GM23248 (cell line): ENCODE measurements at regions not wholly inside any gene's neighbourhood (a gene's known extent, or its start where the extent isn't known, plus 50 kb on each side); places are given as distances from the start of the nearest gene placed in this dataset.

Experiments
- DNase-seq: peaks from one replicate; pipeline ENCODE4 v3.0.0-alpha.2; 2015
- H2AFZ ChIP-seq: fragments of 200-600 bp; sonication (generic); 2 replicates; pipeline ENCODE4 v1.6.1; 2016; ENCODE audit warnings: antibody characterized with exemption
- H3F3A ChIP-seq: fragments of 200-600 bp; sonication (generic); 2 replicates; pipeline ENCODE4 v1.6.1; 2016; ENCODE audit warnings: mild to moderate bottlenecking, antibody characterized with exemption, mixed run types; ENCODE audit not compliant: insufficient read depth
- H3K27ac ChIP-seq: fragments of 200-600 bp; sonication (generic); 2 replicates; pipeline ENCODE4 v1.5.1; 2016; ENCODE audit warnings: mild to moderate bottlenecking
- H3K27me3 ChIP-seq: fragments of 200-600 bp; sonication (generic); replicated peaks from 2 replicates; pipeline ENCODE4 v1.6.1; 2016; ENCODE audit warnings: mild to moderate bottlenecking; ENCODE audit not compliant: insufficient read depth
- H3K36me3 ChIP-seq: fragments of 200-600 bp; sonication (generic); 2 replicates; pipeline ENCODE4 v1.6.1; 2016; ENCODE audit warnings: low read depth, mild to moderate bottlenecking
- H3K4me1 ChIP-seq: fragments of 200-600 bp; sonication (generic); 2 replicates; pipeline ENCODE4 v1.6.1; 2016; ENCODE audit warnings: mild to moderate bottlenecking; ENCODE audit not compliant: insufficient read depth
- H3K4me2 ChIP-seq: fragments of 200-600 bp; sonication (generic); one replicate; pipeline ENCODE4 v1.6.1; 2016; ENCODE audit warnings: mild to moderate bottlenecking; ENCODE audit not compliant: unreplicated experiment
- H3K4me3 ChIP-seq: fragments of 200-600 bp; sonication (generic); 2 replicates; pipeline ENCODE4 v1.5.1; 2016; ENCODE audit warnings: mild to moderate bottlenecking
- H3K79me2 ChIP-seq: fragments of 200-600 bp; sonication (generic); 2 replicates; pipeline ENCODE4 v1.6.1; 2016; ENCODE audit warnings: mild to moderate bottlenecking; ENCODE audit not compliant: insufficient read depth
- H3K9ac ChIP-seq: fragments of 200-600 bp; sonication (generic); 2 replicates; pipeline ENCODE4 v1.6.1; 2016; ENCODE audit warnings: mild to moderate bottlenecking
- H3K9me2 ChIP-seq: fragments of 200-600 bp; sonication (generic); 2 replicates; pipeline ENCODE4 v1.6.1; 2016; ENCODE audit warnings: mixed run types, mild to moderate bottlenecking, moderate library complexity; ENCODE audit not compliant: insufficient read depth
- H3K9me3 ChIP-seq: fragments of 200-600 bp; sonication (generic); one replicate; pipeline ENCODE4 v1.6.1; 2017; ENCODE audit warnings: low read depth
- H4K20me1 ChIP-seq: fragments of 200-600 bp; sonication (generic); 2 replicates; pipeline ENCODE4 v1.6.0; 2016; ENCODE audit not compliant: insufficient read depth
- EZH2 ChIP-seq: fragments of 200-600 bp; sonication (generic); IDR thresholded peaks from 2 replicates; pipeline ENCODE4 v1.6.1; 2018; ENCODE audit warnings: antibody characterized with exemption, mild to moderate bottlenecking; ENCODE audit not compliant: insufficient read depth, poor library complexity, severe bottlenecking
- EZH2phosphoT487 ChIP-seq: fragments of 200-600 bp; sonication (generic); IDR thresholded peaks from 2 replicates; pipeline ENCODE4 v1.6.1; 2018; ENCODE audit warnings: antibody characterized with exemption, moderate library complexity, mild to moderate bottlenecking, low read depth; ENCODE audit not compliant: insufficient read depth
- WGBS, 2 experiments: methylation state at CpG; one replicate each; pipeline ENCODE4 v1.1.6; 2015 to 2017; ENCODE audit warnings: low lambda C conversion rate in 2 of 2, low coverage in 1 of 2; ENCODE audit errors: missing lambda C conversion rate in 2 of 2; 5-methylcytosine and 5-hydroxymethylcytosine counted together
- in situ Hi-C: fragments of 300-500 bp; cut with MboI; formaldehyde crosslinking; loops from 2 replicates; pipeline ENCODE4 v1.15.0; 2020

DNA sequence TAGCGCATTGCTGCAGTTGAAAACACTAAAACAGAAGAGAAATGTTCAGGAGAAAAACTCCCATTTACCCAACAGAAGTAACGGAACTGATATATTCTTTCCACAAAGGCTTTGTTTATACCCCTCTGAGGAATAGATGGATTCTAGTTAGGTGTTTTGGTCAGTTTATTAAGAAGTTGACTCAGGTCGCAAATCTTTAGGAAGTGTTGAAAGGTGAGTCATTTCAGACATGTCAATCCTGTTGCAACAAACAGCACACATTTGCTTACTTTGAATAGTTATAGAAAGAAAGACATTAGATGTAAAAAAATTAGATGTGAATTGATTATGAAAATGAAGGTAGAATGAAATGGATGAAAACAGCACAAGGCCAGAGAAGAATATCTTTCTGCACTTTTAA, 941.0 kb downstream of the KCNJ2 start:
- Histone ChIP-seq H3K27me3 (no peaks in the 10 kb centered on the region), H3K4me3 (no peak overlapping the region), H3K27ac (no peak overlapping the region), H3K79me2 (no peaks in the 10 kb centered on the region), H2AFZ (no peak overlapping the region), H3K9ac (no peak overlapping the region), H3K9me3 (no peaks in the 10 kb centered on the region), H3F3A (no peaks in the 10 kb centered on the region), H3K4me2 (no peak overlapping the region), H4K20me1 (no peaks in the 10 kb centered on the region), H3K9me2 (no peaks in the 10 kb centered on the region), H3K4me1 (no peaks in the 10 kb centered on the region), H3K36me3 (no peaks in the 10 kb centered on the region)
- WGBS, 2 experiments: 88 to 89% methylated on average over 3 of the region's 3 CpGs
- TF ChIP-seq EZH2phosphoT487 (no peak), EZH2 (no peak)
- in situ Hi-C loops: loop anchor here (25.0 kb wide), 1 partner anchor 1427 kb away; no protein-coding TSS in a partner anchor
- no peak for DNase-seq

DNA sequence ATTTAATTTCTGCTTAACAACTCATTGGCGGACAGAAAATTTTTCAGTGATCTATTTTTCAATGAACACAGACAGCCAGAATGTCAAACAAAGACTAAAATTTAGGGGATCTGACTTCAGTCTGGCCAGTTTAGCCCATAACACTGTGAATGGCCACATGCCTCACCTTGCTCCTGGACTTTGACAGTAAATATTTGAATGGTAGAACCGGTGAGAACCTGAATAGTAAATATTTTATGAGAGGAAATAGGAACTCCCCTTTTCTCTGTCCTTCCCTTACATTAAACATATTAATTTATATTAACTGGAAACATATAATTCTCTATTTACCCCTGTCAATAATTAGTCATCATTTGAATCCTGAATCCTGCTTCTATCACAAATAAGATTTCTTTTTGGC, 942.1 kb downstream of the KCNJ2 start:
- Histone ChIP-seq H3K4me2 (no peak overlapping the region), H3F3A (no peaks in the 10 kb centered on the region), H3K9ac (no peak overlapping the region), H3K9me2 (no peaks in the 10 kb centered on the region), H3K4me3 (no peak overlapping the region), H4K20me1 (no peaks in the 10 kb centered on the region), H3K4me1 (no peaks in the 10 kb centered on the region), H2AFZ (no peak overlapping the region), H3K36me3 (no peaks in the 10 kb centered on the region), H3K27me3 (no peaks in the 10 kb centered on the region), H3K27ac (no peak overlapping the region), H3K9me3 (no peaks in the 10 kb centered on the region), H3K79me2 (no peaks in the 10 kb centered on the region)
- in situ Hi-C loops: loop anchor here (25.0 kb wide), 1 partner anchor 1426 kb away; no protein-coding TSS in a partner anchor
- WGBS, 2 experiments: 95% methylated on average over 2 of the region's 2 CpGs
- TF ChIP-seq EZH2phosphoT487 (no peak), EZH2 (no peak)
- DNase-seq: no peak

DNA sequence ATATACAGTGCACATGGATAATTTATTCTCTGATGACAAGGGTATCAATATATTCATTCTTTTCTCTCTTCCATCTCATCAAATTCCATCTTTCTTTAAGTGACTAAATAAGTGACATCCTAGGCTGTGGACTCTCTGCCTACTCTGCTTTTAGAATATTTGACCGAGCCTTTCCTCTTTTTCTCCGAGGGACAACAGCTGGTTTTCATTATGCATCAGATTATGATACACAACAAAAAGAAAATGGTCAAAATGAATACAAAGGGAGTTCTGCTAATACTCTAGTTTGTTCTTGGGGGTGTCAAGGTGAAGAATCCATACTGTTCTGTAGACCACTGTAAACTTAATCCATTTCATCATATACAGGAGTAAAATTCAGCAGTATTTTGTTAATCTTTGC, 942.6 kb downstream of the KCNJ2 start:
- no peaks in the 10 kb centered on the region for H3K79me2 ChIP-seq
- TF ChIP-seq EZH2phosphoT487 (no peak), EZH2 (no peak)
- H3K4me3 ChIP-seq: no peak overlapping the region
- H3K9ac ChIP-seq: no peak overlapping the region
- no peaks in the 10 kb centered on the region for H4K20me1 ChIP-seq
- peak; percentile 42 for DNase-seq
- H3K36me3 ChIP-seq: no peaks in the 10 kb centered on the region
- H2AFZ ChIP-seq: no peak overlapping the region
- no peaks in the 10 kb centered on the region for H3K27me3 ChIP-seq
- no peaks in the 10 kb centered on the region for H3K9me2 ChIP-seq
- H3K4me2 ChIP-seq: no peak overlapping the region
- 8 to 14% methylated on average over 2 of the region's 2 CpGs for WGBS, 2 experiments
- H3K9me3 ChIP-seq: no peaks in the 10 kb centered on the region
- no peaks in the 10 kb centered on the region for H3F3A ChIP-seq
- H3K4me1 ChIP-seq: no peaks in the 10 kb centered on the region
- H3K27ac ChIP-seq: no peak overlapping the region
- in situ Hi-C loops: loop anchor here (25.0 kb wide), 1 partner anchor 1425 kb away; no protein-coding TSS in a partner anchor

DNA sequence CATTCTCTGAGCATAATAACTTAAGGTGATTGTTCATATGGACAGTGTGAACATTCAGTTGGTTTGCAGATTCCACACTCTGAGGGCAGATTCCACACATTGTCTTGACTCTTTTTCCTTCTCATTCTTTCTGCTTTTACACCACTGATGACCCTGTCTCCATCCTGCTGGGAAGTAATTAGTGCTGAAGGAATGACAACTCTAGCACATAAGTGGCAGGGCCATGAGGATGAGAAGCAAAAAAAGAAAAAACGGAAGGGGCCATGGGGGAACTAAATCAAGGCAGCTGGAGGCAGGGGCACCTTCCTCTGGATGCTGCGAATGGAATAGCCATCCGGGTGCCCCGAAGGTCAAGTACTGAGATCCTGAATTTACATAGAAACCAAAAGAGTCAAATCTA, 944.0 kb downstream of the KCNJ2 start:
- Histone ChIP-seq H3F3A (no peaks in the 10 kb centered on the region), H3K9me3 (no peaks in the 10 kb centered on the region), H3K79me2 (no peaks in the 10 kb centered on the region), H2AFZ (no peak overlapping the region), H3K36me3 (no peaks in the 10 kb centered on the region), H3K4me1 (no peaks in the 10 kb centered on the region), H3K27me3 (no peaks in the 10 kb centered on the region), H3K9ac (no peak overlapping the region), H3K4me2 (no peak overlapping the region), H3K9me2 (no peaks in the 10 kb centered on the region), H3K27ac (no peak overlapping the region), H4K20me1 (no peaks in the 10 kb centered on the region), H3K4me3 (no peak overlapping the region)
- in situ Hi-C loops: loop anchor here (25.0 kb wide), 1 partner anchor 1424 kb away; no protein-coding TSS in a partner anchor
- DNase-seq: no peak
- 90 to 91% methylated on average over 4 of the region's 4 CpGs for WGBS, 2 experiments
- no peak for TF ChIP-seq EZH2
- no peak for TF ChIP-seq EZH2phosphoT487
